ENCODE measurements at regions not wholly inside any gene's neighbourhood (a gene's known extent, or its start where the extent isn't known, plus 50 kb on each side); places are given as distances from the start of the nearest gene placed in this dataset.

DNA sequence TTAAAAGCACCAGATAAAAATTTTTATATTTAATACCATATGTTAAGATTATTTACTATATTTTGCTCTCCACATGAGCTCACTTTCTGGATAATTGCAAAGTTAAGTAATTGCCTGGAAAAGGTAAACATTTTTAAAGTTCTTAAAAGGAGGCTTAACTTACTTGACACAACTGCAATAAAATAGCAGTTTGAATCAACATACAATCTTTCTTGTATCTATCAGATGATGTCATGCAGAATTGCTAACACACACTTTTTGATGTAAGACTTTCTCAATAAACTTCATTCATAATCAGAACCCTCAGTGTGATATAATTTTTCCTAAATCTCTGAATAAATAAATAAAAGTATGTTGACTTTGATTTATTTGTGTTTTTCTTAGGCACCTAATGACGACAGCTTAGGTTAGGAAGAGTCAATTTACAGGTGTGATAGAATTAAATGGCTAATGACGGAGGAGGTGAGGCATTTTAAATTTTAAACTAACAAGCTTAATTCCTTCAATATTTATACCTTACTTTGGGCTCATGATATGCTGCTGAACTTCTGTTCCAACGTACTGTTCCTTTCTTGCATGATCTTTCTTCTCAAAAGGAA, 99.5 kb downstream of the LYPLAL1 start:
- TF ChIP-seq, protein P1, sequence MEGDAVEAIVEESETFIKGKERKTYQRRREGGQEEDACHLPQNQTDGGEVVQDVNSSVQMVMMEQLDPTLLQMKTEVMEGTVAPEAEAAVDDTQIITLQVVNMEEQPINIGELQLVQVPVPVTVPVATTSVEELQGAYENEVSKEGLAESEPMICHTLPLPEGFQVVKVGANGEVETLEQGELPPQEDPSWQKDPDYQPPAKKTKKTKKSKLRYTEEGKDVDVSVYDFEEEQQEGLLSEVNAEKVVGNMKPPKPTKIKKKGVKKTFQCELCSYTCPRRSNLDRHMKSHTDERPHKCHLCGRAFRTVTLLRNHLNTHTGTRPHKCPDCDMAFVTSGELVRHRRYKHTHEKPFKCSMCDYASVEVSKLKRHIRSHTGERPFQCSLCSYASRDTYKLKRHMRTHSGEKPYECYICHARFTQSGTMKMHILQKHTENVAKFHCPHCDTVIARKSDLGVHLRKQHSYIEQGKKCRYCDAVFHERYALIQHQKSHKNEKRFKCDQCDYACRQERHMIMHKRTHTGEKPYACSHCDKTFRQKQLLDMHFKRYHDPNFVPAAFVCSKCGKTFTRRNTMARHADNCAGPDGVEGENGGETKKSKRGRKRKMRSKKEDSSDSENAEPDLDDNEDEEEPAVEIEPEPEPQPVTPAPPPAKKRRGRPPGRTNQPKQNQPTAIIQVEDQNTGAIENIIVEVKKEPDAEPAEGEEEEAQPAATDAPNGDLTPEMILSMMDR (IDR thresholded peaks at IDR 0.05 in 4 of 5, conservative IDR thresholded peaks at IDR 0.05 in 1 of 5) = no peak
- TF ChIP-seq POLR2A (IDR thresholded peaks at IDR 0.05) = no peak
